ENCODE measurements at regions not wholly inside any gene's neighbourhood (a gene's known extent, or its start where the extent isn't known, plus 50 kb on each side); places are given as distances from the start of the nearest gene placed in this dataset.
"Not testable (repeated sequence)": the region's sequence is repeated elsewhere in the genome, so short reads cannot be mapped to it uniquely, and the experiment has no call there.

- no peak for DNase-seq
Measured at GRCh38 chr4:187364401-187364800, 631.2 kb upstream of the ZFP42 start.

- DNase-seq, result no peak
Measured at GRCh38 chr4:187364851-187365250, 630.7 kb upstream of the ZFP42 start.

- DNase-seq, result no peak
Measured at GRCh38 chr4:187366530-187366929, 629.0 kb upstream of the ZFP42 start.

GRCh38 chr4:187370918-187371317 lies 624.7 kb upstream of the ZFP42 start:
- no peak for DNase-seq

GRCh38 chr4:187378441-187378840 lies 617.1 kb upstream of the ZFP42 start:
- DNase-seq, result no peak

- no peak for DNase-seq
Measured at GRCh38 chr4:187380181-187380581, 615.4 kb upstream of the ZFP42 start.

- DNase-seq, result no peak
Measured at GRCh38 chr4:187383181-187383580, 612.4 kb upstream of the ZFP42 start.

DNA sequence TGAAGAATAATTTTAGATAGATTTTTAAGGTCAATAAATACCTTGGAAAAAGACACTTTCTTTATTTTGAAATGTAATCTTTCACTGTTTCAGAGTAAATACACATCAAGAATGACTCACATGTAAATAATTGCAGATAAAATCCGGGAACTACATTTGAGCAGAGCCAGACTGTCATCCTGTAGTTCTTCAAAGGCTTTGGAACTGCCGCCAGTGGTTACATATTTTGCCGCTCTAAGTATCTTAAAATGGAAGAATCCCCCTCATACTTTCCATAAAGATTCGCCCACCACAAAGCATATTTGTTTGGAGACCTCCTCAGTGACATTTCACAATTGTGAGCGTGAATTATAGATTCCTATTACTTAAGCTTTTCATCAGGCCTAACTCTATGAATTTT lies 607.8 kb upstream of the ZFP42 start:
- DNase-seq, result no peak

DNA sequence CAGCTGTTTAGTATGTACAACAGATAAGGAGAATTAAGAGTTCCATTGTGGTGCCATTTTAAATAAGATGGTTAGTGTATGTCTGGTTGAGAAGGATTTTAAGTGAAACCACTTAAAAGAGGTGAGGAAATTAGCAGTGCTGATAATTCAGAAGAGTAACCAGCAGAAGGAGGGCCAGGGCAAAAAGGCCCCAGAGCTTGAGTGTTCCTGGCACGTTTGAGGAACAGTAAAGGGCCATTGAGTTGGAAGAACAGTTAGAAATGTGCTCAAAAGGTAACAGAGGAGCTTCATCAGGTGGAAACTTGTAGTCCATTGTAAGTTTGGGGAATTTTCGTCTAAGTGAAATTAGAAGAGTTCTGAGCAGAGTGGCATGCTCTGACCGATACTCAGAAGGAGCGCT lies 606.2 kb upstream of the ZFP42 start:
- DNase-seq, result no peak

DNA sequence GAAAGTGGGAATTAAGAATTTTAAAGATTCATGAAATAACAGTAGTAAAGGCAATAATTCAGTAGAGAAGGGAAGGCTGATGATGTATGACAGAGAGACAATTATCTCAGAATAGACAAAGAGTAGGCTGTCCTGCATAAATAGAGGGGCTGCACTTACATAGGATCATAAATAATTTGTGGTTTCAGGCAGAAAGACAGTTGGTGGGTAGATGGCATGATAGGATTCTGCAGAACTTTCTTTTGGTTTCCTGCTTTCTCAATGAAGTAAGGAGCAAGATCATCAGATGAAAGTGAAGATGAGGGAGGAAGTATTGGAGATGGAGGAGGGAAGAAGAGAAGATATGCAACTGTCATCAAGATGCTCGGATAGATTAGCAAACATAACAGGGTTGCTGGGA lies 604.9 kb upstream of the ZFP42 start:
- no peak for DNase-seq

DNA sequence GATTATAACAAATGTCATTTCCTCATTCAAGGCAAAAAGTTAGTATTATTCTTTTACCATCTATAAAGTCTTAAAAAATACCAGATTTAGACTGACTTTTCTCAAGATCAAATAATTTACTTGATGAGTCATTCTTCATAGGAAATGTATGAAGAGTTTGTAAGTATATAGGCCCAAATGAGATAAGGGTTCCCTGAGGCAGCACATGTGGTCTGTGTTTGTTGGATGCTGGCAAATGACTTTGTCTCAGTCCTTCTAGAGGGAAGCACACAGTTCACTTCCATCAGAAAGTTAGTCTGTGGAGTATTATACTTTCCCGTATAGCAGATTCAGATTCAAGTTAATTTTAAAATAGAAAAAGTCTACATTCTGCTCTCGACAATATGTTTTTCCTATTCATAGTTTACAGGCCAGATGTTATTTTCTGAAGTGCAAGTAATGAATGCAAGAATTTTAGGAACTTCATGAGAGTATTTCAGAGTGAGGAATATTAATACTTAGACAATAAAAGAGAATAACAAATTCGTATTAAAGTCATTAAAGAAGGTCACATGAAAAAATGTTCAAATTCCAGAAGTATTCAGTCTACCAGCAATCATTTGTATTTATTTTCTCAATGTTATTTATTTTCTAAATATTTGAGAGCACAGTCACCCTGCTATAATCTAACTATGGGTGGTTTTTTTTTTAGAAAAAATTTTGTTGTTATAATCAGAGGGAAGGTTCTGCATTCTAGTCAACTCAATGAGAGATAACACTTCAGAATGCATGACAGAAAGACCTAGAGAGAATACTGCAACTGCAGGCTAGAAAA lies 601.8 kb upstream of the ZFP42 start:
- DNase-seq, result no peak

GRCh38 chr4:187396106-187396505 lies 599.5 kb upstream of the ZFP42 start:
- DNase-seq, result no peak

- DNase-seq, result not testable (repeated sequence)
Measured at GRCh38 chr4:187408447-187408846, 587.1 kb upstream of the ZFP42 start.

GRCh38 chr4:187413564-187414358 lies 581.8 kb upstream of the ZFP42 start:
- DNase-seq, result no peak

DNA sequence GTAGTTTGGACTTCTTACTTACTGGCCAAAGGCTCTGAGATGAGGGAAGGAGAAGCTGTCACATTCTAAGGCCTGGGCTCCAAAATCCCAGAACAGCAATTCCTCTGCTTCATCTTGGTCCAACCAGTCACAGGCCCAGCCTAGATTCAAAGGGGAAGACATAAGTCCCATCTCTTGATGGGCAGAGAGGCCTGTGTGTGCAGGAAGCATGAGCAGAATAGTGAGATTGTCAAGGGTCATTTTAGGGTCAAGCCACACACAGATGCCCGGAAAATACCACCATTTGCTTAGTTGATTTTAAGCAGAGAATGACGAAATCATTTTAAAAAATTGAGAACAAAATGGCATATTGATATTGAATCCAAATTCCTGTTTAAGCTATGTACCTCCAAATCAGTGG lies 580.9 kb upstream of the ZFP42 start:
- no peak for DNase-seq

DNA sequence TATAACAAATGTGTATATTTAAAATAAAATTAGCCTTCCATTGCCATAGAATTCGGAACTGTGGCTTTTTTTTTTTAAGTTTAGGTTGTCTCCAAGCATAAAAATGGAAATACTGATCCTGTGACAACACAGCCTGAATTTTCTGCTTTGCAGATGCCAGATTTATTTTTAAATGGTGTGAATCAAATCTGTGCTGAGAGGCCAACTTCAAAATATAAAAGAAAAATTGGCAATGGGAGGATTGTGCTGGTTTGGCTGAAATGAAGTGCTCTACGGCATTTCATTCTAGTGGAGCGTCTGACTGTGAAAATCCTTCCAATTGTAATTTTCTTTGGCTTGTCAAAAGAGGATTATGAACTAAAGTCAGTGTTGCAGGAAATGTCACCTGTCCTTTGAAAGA lies 580.3 kb upstream of the ZFP42 start:
- DNase-seq, result no peak

GRCh38 chr4:187416216-187416615 lies 579.4 kb upstream of the ZFP42 start:
- DNase-seq, result no peak

DNA sequence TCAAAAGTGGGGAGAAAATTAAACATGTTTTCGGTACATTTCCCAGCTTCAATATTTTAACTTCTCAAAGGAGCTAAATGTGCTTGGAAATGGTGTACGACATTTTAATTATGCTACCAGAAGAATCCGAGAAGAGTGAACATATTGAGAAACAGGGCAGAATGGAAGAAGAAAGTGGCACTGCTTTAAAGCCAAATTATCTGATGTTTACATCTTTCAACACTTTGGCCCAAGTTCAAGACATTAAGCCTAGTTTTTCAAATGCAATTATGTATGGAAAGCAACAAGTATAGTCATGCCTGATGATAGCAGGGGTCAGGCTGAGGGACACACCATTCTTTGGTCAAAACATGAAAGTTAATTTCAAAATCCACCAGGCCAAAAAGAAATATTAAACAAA lies 577.9 kb upstream of the ZFP42 start:
- DNase-seq, result no peak

GRCh38 chr4:187422655-187423054 lies 572.9 kb upstream of the ZFP42 start:
- no peak for DNase-seq

- no peak for DNase-seq
Measured at GRCh38 chr4:187424636-187425035, 570.9 kb upstream of the ZFP42 start.

DNA sequence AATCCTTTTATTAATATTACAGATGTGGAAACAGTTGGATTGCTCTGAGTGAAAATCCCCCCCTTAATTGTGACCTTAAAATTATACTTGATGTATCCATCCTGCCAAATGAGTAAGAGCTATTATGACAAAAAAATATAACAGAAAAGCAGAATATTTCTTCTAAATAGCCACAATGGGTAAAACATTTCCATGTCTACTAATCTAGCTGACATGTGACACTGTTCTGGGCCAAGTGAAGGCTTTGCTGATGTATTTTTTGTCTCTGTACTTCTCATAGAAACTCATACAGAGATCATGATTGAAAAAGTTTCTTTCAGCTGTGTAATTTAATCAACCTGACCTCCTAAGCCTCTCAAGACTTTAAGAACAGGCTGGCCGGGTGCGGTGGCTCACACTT lies 569.1 kb upstream of the ZFP42 start:
- no peak for DNase-seq

- no peak for DNase-seq
Measured at GRCh38 chr4:187432310-187432709, 563.3 kb upstream of the ZFP42 start.

DNA sequence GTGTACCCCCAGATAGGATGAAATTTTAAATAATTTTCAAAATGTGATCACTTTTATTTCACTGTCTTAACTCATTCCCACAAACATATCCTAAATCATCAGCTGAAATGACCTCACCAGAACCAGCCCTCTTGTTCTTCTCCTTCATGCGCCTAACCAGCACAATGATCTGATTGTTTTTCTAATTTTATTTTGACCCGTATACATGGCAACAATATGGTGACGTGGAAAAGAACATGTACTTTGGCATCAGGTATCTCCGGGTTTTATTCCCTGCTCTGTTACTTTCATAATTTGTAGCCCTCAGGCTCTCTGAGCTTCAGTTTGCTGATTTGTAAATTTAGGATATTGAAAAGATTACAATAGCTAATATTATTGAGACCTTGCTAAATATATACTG lies 562.4 kb upstream of the ZFP42 start:
- DNase-seq, result no peak

GRCh38 chr4:187436251-187436650 lies 559.3 kb upstream of the ZFP42 start:
- no peak for DNase-seq
